Activated CD4-positive, alpha-beta T cell treated with anti-CD3 and anti-CD28 coated beads for 1 hour (primary cell): ENCODE measurements at regions not wholly inside any gene's neighbourhood (a gene's known extent, or its start where the extent isn't known, plus 50 kb on each side); places are given as distances from the start of the nearest gene placed in this dataset.
"Not testable (repeated sequence)": the region's sequence is repeated elsewhere in the genome, so short reads cannot be mapped to it uniquely, and the experiment has no call there.

ENCODE experiments used
- DNase-seq: peaks from one replicate; pipeline ENCODE4 v3.0.0-alpha.2; 2020

DNA sequence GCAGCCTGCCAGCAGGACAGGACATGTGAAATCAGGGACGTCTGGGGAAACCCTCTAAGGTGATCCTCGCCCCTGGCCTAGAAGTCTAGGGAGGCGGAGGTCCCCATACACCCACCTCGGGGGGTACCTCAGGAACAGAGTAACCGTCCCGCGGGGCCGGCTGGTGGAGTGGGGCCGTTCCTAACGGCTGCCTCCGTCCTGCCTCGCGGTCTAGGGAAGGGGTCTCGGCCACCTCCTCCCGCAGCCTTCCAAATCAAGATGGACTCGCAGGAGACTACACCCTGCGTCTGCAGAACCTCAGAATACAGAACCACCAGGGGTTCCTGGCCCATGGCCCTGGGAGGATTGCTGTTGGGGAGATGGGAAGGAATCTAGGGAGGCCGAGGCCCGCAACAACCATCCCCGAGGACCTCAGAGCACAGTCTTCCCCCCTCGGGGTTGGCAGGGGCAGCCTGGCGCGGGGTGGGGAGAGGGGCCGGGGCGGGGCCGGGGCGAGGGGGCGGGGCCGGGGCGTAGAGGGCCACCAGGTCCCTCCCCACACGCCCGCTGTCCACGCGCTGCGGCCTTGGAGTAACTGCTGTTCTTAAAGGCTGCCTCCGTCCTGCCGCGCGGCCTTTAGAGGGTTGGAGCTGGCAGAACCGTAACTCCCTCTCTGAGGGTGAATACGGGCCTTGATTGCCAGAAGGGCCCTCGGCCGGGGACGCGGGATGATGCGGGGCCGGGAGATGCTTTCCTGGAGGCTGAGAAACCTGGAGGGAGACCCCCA, 89.0 kb upstream of the MLN start:
- no peak for DNase-seq

GRCh38 chr6:33888664-33889200, 84.9 kb upstream of the MLN start:
- no peak for DNase-seq

- DNase-seq = no peak
These were observed 84.4 kb upstream of the MLN start for GRCh38 chr6:33888183-33888582.

DNA sequence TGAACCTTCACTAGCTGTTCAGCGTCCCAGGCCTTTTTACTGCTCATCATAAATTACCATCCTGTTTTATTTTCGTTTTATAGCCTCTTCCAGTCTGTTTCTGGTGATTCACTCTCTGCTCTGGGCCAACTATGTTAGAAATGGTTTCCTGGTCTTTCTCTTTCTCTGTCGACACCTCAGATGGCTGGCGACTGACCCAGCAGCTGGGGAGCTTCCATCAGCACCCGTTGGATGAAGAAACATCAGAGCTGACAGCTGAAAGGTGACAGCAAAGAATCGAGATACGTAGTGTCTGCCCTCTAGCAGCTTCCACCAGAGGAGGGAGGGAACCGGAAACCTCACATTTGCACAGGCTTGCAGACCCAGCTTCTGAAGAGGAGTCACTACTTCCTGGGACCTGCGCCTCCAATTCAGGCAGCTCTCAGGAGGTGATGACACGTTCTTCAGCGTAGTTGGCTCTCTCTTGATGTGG, 82.9 kb upstream of the MLN start:
- DNase-seq = no peak

DNA sequence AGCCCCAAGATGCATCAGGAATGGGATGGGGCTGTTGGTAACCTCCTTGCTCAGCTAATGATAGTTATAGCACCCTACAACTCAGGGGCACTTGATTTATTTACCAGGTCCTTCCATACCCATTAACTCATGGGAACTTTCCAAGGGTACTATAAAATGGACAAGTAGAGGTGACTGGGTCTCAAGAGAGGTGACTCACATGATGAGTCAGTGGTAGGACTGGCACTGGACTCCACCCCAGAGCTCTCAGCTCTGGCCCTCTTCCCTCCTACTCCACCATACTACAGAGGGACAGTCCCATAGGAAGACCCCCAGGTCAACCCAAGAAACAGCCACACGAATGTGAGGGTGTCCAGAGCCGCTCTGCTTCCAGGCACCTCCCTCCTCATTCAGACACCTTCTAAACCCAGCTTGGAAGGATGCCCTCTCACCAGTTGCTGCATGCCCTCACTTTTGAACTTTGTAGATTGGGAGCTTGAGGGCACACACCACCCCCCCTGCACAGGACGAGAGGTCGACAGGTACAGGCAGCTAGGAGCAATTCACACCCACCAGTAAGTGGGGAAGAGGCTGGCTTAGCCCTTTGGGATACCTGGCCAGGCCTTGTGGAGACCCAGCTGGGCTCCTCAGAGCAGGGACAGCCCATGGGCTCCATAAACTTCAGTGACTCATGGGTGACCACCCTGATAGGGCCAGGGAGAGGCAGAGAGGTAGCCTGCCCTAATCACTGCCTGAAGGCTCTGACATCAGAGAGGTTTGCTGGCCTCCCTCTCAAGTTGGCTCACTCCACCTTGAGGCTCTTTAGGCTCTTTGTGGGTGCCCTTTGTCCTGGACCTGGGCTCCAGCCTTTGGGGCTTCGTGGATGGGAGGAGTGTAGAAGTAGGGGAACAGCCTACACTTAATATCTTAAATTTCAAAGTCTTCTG, 81.6 kb upstream of the MLN start:
- no peak for DNase-seq

GRCh38 chr6:33883621-33884020, 79.8 kb upstream of the MLN start:
- not testable (repeated sequence) for DNase-seq

GRCh38 chr6:33882154-33882553, 78.4 kb upstream of the MLN start:
- no peak for DNase-seq

- DNase-seq = no peak
These were observed 77.0 kb upstream of the MLN start for GRCh38 chr6:33880766-33881165.

GRCh38 chr6:33880104-33880678, 76.4 kb upstream of the MLN start:
- no peak for DNase-seq

DNA sequence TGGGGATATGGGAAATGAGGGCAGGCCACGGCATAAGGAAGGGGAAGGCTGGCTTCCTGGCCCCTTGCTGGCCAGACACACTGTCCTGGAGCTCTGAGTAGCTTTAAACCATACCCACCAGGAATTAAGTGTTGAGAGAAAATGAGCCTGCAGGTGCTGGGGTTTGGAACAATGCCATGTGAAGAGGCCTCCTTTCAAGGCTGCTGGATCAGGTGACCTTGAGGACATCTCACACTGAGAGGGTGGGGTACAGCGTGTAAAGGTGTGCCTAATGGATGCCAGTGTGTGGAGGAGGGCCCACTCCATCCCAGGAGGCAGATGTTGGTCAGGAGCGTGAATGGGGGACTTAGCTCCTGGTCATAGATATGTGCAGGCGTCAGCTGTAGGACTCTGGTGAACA, 74.8 kb upstream of the MLN start:
- DNase-seq = no peak

GRCh38 chr6:33877982-33878535, 74.3 kb upstream of the MLN start:
- DNase-seq = no peak

- no peak for DNase-seq
These were observed 71.9 kb upstream of the MLN start for GRCh38 chr6:33875696-33876095.

DNA sequence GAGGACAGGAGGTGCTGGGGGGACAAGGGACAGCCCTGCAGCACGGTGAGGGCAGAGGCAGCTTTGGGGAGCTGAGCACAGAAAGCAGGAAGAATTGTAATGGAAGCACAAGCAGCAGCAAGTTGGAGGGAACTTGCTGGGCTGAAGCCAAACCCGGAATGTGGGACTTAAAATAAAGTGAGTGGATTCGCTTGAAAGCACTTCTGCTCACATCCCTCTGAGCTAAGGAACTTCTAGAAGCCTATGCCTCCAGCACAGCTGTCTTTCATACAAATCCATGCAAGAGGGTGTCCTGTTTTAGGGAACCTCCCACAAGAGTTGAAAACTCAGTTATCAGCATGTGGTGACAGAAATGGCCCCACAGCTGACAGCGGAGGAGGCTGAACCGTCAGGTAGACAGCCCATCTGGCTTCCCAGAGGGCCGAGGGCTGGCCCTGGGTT, 71.4 kb upstream of the MLN start:
- no peak for DNase-seq

GRCh38 chr6:33874136-33874760, 70.4 kb upstream of the MLN start:
- DNase-seq = no peak

- no peak for DNase-seq
These were observed 69.0 kb upstream of the MLN start for GRCh38 chr6:33872761-33873160.

DNA sequence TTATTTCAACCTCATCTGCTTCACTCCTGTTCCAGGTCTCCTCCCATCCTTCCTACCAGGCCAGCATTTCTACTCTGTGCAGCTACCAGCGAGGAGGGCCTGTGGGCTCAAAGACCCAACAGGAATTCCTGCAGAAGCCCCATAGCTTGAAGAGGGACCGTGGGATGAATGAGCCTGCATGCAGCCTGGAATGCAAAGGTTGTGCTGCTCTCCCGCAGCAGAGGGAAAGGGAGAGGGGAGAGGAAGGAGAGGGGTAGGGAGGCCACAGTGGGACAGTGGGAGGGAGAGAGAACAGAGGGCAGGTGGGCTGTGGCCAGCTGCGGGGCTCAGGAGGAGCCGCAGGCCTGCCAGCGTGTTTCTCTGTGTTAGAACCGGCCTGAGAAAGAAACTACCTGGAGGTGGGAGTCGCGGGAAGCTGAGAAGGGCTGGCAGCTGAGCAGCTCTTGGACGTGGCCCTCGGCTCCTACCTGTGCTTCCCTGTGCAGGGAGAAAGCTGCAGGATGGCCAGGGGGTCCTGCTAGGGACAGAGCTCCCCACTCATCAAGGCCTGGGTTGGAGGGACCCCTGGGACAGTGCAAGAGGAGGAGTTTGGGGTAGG, 66.1 kb upstream of the MLN start:
- DNase-seq = no peak

DNA sequence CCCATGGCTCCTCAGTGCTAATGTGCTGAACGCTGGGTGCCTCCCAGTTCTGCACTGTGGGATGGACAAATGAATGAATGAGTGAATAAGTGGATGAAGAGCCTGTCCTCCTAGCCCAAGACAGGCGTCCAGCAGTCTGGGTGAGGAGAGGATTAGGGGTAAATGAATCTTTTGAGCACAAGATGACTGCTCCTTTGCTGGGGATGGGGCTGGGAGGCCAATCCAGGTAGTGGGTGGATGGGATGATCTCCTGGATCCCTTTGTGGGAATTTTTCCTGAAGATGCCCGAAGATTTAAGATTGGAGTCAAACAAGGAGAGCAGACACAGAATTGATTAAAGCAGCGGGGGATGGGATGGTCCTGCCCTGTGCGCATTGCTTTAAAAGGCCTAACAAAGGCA, 65.3 kb upstream of the MLN start:
- DNase-seq = no peak

GRCh38 chr6:33868141-33868540, 64.3 kb upstream of the MLN start:
- DNase-seq = no peak

DNA sequence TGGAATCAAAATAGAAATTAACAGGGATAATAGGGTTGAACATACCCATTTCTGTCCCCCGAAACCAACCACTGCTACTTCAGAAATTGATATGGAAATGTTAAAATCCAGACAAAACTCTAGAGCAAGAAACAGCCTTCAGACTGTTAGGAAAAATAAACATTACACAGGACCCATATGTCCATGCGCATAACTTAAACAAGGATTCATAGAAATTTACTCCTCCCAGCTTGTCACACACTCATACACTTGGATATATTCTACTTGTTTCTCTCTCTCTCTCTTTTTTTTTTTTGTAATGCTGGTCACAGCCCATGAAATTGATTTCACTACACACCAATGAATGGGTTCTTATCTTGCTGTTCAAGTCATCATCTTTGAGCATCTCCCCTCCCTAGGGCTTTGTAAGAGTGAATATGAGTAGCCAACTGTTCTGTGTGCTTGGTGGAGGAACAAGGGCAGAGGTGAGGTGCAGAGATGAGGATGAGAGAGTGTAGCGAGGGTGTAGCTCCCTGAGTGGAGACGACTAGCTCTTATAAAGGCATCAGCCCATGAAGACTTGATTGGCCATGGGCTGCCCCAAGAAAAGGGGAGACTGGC, 61.8 kb upstream of the MLN start:
- no peak for DNase-seq

DNA sequence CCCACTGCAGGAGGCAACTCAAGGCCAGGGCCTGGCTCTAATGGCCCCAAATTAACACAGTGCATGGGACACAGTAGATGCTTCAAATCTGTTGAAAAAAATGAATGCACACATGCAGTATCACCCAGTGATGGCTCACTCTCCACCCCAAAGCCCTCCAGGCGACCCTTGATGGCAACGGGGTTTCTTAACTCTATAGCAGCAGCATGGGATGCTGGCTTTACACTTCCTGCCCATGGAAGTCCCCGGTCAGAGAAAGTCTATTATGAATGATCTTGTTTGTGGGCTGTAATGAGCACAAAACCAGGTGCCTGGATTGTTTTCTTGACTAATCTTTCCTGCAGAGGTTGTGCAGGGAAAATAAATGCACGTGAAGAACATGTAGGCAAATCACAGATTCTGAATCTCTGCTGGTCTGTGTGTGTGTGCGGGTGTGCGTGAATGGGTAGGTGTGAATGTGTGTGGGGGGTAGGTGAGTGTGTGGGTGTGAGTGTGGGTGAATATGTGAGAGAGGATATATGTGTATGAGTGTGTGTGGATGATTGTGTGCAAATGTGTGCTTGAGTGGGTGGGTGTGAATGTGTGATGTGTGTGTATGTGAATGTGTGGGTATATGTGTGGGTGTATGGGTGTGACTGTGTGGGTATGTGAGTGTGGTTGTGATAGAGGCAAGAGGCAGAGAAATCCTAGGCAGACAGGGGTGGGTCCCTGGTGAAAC, 60.1 kb upstream of the MLN start:
- no peak for DNase-seq

DNA sequence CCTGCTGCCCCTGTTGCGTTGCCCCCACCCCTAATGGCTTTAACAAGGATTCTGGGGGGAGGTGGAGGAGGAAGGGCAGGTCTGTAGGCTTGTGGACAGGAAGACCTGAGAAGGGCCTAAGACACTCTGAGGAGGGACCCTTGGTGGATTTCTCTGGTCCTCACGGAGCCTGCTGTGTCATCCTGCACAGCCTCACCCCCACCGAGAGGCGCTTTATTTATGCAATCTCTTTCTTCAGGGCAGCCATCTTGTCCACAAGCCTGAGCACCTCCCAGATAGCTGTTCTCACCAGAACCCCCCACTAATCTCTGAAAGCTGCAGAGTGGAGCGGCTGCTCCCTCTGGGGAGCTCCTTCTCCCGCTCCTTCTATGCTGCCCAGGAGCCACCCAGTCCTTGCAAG, 59.3 kb upstream of the MLN start:
- no peak for DNase-seq
